ENCODE measurements at regions not wholly inside any gene's neighbourhood (a gene's known extent, or its start where the extent isn't known, plus 50 kb on each side); places are given as distances from the start of the nearest gene placed in this dataset.

DNA sequence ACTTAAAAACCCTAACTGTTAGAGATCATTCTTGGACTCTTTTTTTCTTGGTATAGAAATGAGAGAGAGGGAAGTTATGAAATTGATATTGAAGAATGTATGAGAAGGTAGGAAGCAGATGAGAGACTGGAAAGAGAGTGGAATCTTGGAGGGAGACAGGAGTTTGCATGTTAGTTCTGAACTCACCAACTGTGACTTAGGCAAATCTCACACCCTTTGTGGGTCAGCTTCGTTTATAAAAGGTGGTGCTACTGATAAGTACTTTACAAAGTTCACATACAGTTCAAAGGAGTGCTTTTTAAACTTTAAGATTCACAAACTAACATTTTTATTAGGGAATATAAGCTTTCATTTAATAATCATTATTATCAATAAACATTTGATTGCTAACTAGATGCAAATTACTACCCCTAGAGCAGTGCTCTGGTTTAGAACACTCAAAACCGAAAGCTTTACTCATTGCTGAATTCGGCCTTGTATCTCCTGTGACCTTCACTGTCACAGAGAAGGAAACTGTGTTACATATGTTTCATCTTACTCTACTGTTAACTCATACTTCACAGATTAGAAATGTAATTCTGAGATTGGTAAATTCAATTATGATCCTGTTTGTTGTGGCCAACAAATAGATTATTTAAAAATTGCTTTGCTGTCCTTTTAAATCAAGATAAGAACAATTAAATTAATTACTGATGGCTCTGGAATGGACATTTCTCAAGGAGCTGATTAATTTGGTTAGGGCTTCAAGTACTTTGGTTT lies 143.2 kb downstream of the RMI1 start:
- no peak overlapping the region for H3K4me3 ChIP-seq (ENCODE audit: low read length)
- TF ChIP-seq, protein P1, sequence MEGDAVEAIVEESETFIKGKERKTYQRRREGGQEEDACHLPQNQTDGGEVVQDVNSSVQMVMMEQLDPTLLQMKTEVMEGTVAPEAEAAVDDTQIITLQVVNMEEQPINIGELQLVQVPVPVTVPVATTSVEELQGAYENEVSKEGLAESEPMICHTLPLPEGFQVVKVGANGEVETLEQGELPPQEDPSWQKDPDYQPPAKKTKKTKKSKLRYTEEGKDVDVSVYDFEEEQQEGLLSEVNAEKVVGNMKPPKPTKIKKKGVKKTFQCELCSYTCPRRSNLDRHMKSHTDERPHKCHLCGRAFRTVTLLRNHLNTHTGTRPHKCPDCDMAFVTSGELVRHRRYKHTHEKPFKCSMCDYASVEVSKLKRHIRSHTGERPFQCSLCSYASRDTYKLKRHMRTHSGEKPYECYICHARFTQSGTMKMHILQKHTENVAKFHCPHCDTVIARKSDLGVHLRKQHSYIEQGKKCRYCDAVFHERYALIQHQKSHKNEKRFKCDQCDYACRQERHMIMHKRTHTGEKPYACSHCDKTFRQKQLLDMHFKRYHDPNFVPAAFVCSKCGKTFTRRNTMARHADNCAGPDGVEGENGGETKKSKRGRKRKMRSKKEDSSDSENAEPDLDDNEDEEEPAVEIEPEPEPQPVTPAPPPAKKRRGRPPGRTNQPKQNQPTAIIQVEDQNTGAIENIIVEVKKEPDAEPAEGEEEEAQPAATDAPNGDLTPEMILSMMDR (conservative IDR thresholded peaks at IDR 0.05; ENCODE audit: low read depth, low read length), result no peak
- DNase-seq (ENCODE audit: low read depth), result no peak

DNA sequence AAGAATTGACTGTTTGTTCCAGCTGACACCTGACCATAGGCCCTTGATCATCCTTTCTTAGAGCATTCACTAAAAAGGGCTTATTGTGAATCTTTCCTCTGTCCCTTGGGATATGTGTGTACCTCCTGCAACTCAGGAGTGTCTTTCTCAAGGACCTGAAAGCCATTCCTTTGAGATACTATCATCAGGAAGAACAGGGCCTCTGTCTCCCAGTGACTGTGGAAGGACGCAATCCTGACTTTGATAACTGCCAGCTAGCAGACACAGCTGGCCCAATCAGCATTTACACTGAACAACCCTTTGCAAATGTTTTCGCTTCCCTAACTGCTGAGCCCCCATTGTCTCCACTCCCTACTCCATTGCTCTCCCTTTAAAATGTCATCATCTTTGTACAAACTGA lies 144.4 kb downstream of the RMI1 start:
- H3K4me3 ChIP-seq (ENCODE audit: low read length), result no peak overlapping the region
- TF ChIP-seq, protein P1 (conservative IDR thresholded peaks at IDR 0.05; ENCODE audit: low read depth, low read length), result no peak

DNA sequence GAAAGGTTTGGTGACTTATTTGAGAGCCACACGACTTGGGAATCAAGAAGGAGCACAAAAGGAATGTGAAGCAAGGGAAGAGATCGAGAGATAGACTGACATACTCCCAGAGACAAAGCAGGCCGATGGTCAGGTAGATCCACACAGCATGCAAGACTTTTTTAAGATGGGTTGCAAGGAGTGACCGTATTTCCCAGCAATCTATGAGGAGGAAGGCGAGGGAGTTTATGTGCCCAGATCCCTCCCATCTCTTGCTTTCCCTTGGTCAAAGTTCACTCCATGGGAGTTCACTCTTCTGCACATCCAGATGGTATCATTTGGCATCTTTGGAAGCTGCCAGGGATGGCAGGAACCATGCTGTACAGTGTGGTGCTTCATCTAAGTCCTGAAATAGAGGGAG lies 148.9 kb downstream of the RMI1 start:
- no peak overlapping the region for H3K4me3 ChIP-seq (ENCODE audit: low read length)
- TF ChIP-seq, protein P1 (conservative IDR thresholded peaks at IDR 0.05; ENCODE audit: low read depth, low read length), result no peak
- no peak for DNase-seq (ENCODE audit: low read depth)

More for the DNA sequence above, 144.4 kb downstream of the RMI1 start:
- no peak for DNase-seq (ENCODE audit: low read depth)

DNA sequence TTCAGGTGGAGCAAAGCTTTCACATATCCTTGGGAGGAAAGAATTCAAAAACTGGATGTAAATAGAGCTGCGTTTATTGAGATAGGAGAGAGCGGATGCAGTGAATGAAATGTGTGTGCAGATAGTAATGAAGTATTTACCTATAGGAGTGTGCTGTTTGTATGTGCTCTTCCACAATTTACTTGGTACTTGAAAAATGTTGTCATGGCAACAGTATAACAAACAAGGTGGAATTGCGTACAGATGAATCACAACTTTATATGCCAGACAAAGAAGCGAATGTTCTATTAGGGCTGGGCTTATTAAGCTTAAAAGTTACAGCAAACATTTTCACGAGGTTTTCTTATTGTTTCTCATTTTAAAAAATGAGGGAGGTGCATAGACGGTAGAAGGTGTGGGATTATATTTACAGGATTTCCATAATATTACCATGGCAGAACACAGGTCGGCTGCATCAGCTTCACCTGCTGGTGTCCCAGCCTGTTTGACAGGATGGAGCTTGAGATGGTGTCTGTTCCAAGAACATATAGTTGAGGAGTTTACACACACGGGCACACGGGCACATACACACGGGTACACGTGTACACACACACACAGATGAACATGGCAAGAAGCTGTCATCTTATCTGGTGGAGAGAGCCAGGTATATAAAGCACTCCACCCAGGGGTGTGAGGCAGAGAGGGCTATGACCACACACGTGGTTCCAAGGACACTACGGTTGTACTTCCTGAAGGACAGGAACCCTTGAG lies 155.7 kb downstream of the RMI1 start:
- TF ChIP-seq, protein P1 (conservative IDR thresholded peaks at IDR 0.05; ENCODE audit: low read depth, low read length), result no peak
- DNase-seq (ENCODE audit: low read depth), result peak; percentile 46
- no peak overlapping the region for H3K4me3 ChIP-seq (ENCODE audit: low read length)

DNA sequence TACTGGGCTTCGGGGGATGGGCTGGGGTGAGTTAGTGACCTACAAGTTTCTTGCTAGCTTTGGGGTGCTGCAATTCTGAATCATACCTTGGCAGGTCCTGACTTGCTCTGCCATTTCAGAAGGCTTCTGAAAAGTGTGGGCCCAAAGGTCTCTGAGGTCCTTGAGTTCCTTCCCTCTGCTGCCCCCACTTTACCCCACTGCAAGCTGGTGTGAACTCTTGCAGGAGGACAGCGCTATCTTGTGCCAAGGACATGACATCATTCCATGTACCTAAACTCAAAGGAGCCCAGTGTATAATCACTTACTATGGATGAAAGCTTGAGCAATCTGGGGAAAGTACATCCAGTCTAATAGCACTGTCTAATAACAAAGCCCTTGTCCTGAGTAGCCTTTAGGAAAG lies 157.4 kb downstream of the RMI1 start:
- TF ChIP-seq, protein P1 (conservative IDR thresholded peaks at IDR 0.05; ENCODE audit: low read depth, low read length), result no peak
- DNase-seq (ENCODE audit: low read depth), result no peak
- no peak overlapping the region for H3K4me3 ChIP-seq (ENCODE audit: low read length)

DNA sequence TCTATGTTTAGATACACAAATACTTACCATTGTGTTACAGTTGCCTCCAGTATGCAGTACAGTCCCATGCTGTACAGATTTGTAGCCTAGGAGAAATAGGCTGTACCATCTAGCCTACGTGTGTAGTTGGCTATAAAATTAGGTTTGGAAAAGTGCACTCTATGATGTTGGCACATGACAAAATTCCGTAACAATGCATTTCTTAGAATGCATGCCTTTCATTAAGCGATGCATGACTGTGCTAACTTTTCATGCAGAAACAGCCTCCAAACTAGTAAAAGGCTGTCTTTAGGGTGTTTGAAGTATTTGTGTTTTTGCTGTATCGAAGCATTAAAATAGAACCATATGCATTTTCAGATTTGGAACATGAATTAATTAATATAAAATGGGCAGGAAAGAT lies 157.9 kb downstream of the RMI1 start:
- TF ChIP-seq, protein P1 (conservative IDR thresholded peaks at IDR 0.05; ENCODE audit: low read depth, low read length), result no peak
- no peak for DNase-seq (ENCODE audit: low read depth)
- H3K4me3 ChIP-seq (ENCODE audit: low read length), result no peak overlapping the region

Measured in retinal pigment epithelial cell (primary cell).